ENCODE measurements at regions not wholly inside any gene's neighbourhood (a gene's known extent, or its start where the extent isn't known, plus 50 kb on each side); places are given as distances from the start of the nearest gene placed in this dataset.

- TF ChIP-seq EGR1 (conservative IDR thresholded peaks at IDR 0.05): no peak
- no peak for TF ChIP-seq ZNF277 (CRISPR knock-in tag; IDR thresholded peaks at IDR 0.05; ENCODE audit: borderline replicate concordance)
- TF ChIP-seq DPF2 (IDR thresholded peaks at IDR 0.05): no peak
- no peak for TF ChIP-seq ZZZ3 (IDR thresholded peaks at IDR 0.05)
- no peak for TF ChIP-seq OTX1 (CRISPR knock-in tag; IDR thresholded peaks at IDR 0.05)
- no peak for TF ChIP-seq RAD21 (CRISPR knock-in tag; conservative IDR thresholded peaks at IDR 0.05 in 1 of 2, IDR thresholded peaks at IDR 0.05 in 1 of 2)
- no peak for TF ChIP-seq ZFP91 (CRISPR knock-in tag; IDR thresholded peaks at IDR 0.05)
- TF ChIP-seq NCOR1 (IDR thresholded peaks at IDR 0.05): no peak
- TF ChIP-seq KAT8 (IDR thresholded peaks at IDR 0.05; ENCODE audit: low read depth): no peak
- no peak for TF ChIP-seq PURB (CRISPR knock-in tag; IDR thresholded peaks at IDR 0.05; ENCODE audit: low read depth)
- no peak for TF ChIP-seq RERE (CRISPR knock-in tag; IDR thresholded peaks at IDR 0.05; ENCODE audit: borderline replicate concordance)
- no peak for TF ChIP-seq MYBL2 (IDR thresholded peaks at IDR 0.05; ENCODE audit: low read depth)
- TF ChIP-seq MYBL2 (CRISPR knock-in tag; IDR thresholded peaks at IDR 0.05; ENCODE audit: borderline replicate concordance): no peak
- TF ChIP-seq TEAD4 (IDR thresholded peaks at IDR 0.05; ENCODE audit: low read length): no peak
- no peak for TF ChIP-seq TEAD4 (CRISPR knock-in tag; IDR thresholded peaks at IDR 0.05; ENCODE audit: borderline replicate concordance)
- TF ChIP-seq ZBTB49 (CRISPR knock-in tag; IDR thresholded peaks at IDR 0.05; ENCODE audit: borderline replicate concordance): no peak
- TF ChIP-seq PYGO2 (tag; IDR thresholded peaks at IDR 0.05): no peak
- no peak for TF ChIP-seq MTA3 (IDR thresholded peaks at IDR 0.05; ENCODE audit: borderline replicate concordance)
- no peak for TF ChIP-seq ARID1B (IDR thresholded peaks at IDR 0.05)
- TF ChIP-seq SLC30A9 (CRISPR knock-in tag; IDR thresholded peaks at IDR 0.05): no peak
Observed at GRCh38 chr15:98077186-98077585, 116.7 kb downstream of the ARRDC4 start (continued).
